ENCODE measurements at regions not wholly inside any gene's neighbourhood (a gene's known extent, or its start where the extent isn't known, plus 50 kb on each side); places are given as distances from the start of the nearest gene placed in this dataset.

- Histone ChIP-seq H3K27me3 (replicated peaks in 1 of 2; ENCODE audit: control insufficient read depth in 2 of 2, insufficient read depth in 2 of 2, low read length in 1 of 2) (no peaks in the 10 kb centered on the region), H3K4me1 (ENCODE audit: control insufficient read depth, insufficient read depth, low read length) (no peaks in the 10 kb centered on the region), H3K4me3 (no peak overlapping the region), H2AFZ (ENCODE audit: control insufficient read depth, low read depth, low read length) (no peak overlapping the region), H4K20me1 (ENCODE audit: control insufficient read depth, insufficient read depth) (no peaks in the 10 kb centered on the region), H3K36me3 (ENCODE audit: control insufficient read depth in 2 of 2, insufficient read depth in 2 of 2, low read length in 1 of 2) (no peaks in the 10 kb centered on the region), H3K27ac (ENCODE audit: control insufficient read depth, insufficient read depth) (no peak overlapping the region), H3K9me3 (replicated peaks; ENCODE audit: control insufficient read depth, insufficient read depth, low read length) (no peaks in the 10 kb centered on the region), H3K9ac (ENCODE audit: control insufficient read depth, insufficient read depth, low read length) (no peak overlapping the region), H3K4me2 (ENCODE audit: control insufficient read depth, insufficient read depth) (no peak overlapping the region), H3K79me2 (ENCODE audit: control insufficient read depth, insufficient read depth, low read length) (no peaks in the 10 kb centered on the region)
- ChIA-PET POLR2A (no interaction called here), SMC1A (ENCODE audit: uncharacterized antibody, unreplicated experiment) (interaction anchor here (1.1 kb wide), 1 partner anchor 35 kb away, joined by 3 read pairs; no protein-coding TSS in a partner anchor), CTCF (no interaction called here), RAD21 (ENCODE audit: unreplicated experiment) (no interaction called here)
- DNase-seq (ENCODE audit: low read depth, low spot score) (no peak), ATAC-seq (no peak), FAIRE-seq (no peak)
- WGBS (ENCODE audit: insufficient coverage, insufficient replicate concordance, low lambda C conversion rate, missing lambda C conversion rate): 0% methylated on average over 1 of the region's 1 CpG
- BruUV-seq (replicated peaks): no TSS peak
- in situ Hi-C loops (cut with MboI) (no loop called here), intact Hi-C loops (cut with micrococcal nuclease; ENCODE audit: unreplicated experiment) (no loop called here)
- TF ChIP-seq RBBP5 (conservative IDR thresholded peaks at IDR 0.05): no peak
- no peak for TF ChIP-seq CBFB (IDR thresholded peaks at IDR 0.05; ENCODE audit: low read depth)
- TF ChIP-seq POU2F2 (IDR thresholded peaks at IDR 0.05; ENCODE audit: borderline replicate concordance, low read depth, low read length): no peak
- TF ChIP-seq FOXM1 (IDR thresholded peaks at IDR 0.05; ENCODE audit: low read depth, low read length): no peak
- TF ChIP-seq CUX1 (IDR thresholded peaks at IDR 0.05; ENCODE audit: insufficient replicate concordance, low read depth, low read length): no peak
- TF ChIP-seq RCOR1 (conservative IDR thresholded peaks at IDR 0.05; ENCODE audit: low read depth, low read length): no peak
- TF ChIP-seq JUNB (IDR thresholded peaks at IDR 0.05): no peak
- TF ChIP-seq RAD51 (IDR thresholded peaks at IDR 0.05): no peak
- no peak for TF ChIP-seq POLR2AphosphoS2 (IDR thresholded peaks at IDR 0.05; ENCODE audit: low read depth, low read length)
- no peak for TF ChIP-seq PAX5 (IDR thresholded peaks at IDR 0.05; ENCODE audit: borderline replicate concordance, low read depth, low read length)
- no peak for TF ChIP-seq ESRRA (IDR thresholded peaks at IDR 0.05; ENCODE audit: low read length)
- TF ChIP-seq SPI1 (IDR thresholded peaks at IDR 0.05; ENCODE audit: borderline replicate concordance, insufficient read depth, low read depth, low read length): no peak
- TF ChIP-seq ATF2 (IDR thresholded peaks at IDR 0.05; ENCODE audit: low read length): no peak
- TF ChIP-seq SMAD1 (IDR thresholded peaks at IDR 0.05; ENCODE audit: low read depth, partially characterized antibody): no peak
- TF ChIP-seq, protein P1, sequence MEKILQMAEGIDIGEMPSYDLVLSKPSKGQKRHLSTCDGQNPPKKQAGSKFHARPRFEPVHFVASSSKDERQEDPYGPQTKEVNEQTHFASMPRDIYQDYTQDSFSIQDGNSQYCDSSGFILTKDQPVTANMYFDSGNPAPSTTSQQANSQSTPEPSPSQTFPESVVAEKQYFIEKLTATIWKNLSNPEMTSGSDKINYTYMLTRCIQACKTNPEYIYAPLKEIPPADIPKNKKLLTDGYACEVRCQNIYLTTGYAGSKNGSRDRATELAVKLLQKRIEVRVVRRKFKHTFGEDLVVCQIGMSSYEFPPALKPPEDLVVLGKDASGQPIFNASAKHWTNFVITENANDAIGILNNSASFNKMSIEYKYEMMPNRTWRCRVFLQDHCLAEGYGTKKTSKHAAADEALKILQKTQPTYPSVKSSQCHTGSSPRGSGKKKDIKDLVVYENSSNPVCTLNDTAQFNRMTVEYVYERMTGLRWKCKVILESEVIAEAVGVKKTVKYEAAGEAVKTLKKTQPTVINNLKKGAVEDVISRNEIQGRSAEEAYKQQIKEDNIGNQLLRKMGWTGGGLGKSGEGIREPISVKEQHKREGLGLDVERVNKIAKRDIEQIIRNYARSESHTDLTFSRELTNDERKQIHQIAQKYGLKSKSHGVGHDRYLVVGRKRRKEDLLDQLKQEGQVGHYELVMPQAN (conservative IDR thresholded peaks at IDR 0.05): no peak
- TF ChIP-seq YBX1 (IDR thresholded peaks at IDR 0.05): no peak
- no peak for TF ChIP-seq CREM (IDR thresholded peaks at IDR 0.05; ENCODE audit: low read depth)
- no peak for TF ChIP-seq KAT2A (conservative IDR thresholded peaks at IDR 0.05; ENCODE audit: control insufficient read depth, low read depth, low read length)
Observed at GRCh38 chr4:106698621-106699195, 330.1 kb upstream of the GIMD1 start.
